HEK293 (cell line): ENCODE measurements at regions not wholly inside any gene's neighbourhood (a gene's known extent, or its start where the extent isn't known, plus 50 kb on each side); places are given as distances from the start of the nearest gene placed in this dataset.
A peak's percentile ranks its signal among the peaks of the same experiment; 100 is the strongest.

Experiments used
- CTCF ChIA-PET: fragments of 350-600 bp; formaldehyde crosslinking; extraction: SDS; loops from one replicate; lab custom pipeline; 2021; ENCODE audit warnings: antibody characterized with exemption; lab: Yijun Ruan, JAX
- POLR2A ChIA-PET: fragments of 300-600 bp; formaldehyde crosslinking; extraction: SDS; loops from one replicate; lab custom pipeline; 2020; ENCODE audit warnings: antibody characterized with exemption, inconsistent platforms; lab: Yijun Ruan, JAX
- H3K27ac ChIP-seq: fragments of 200-500 bp; sonication (Bioruptor generic); 2 replicates; pipeline ENCODE4 v1.5.1; 2014; ENCODE audit warnings: low read depth, low read length, control low read depth, inconsistent platforms; ENCODE audit errors: extremely low read depth
- H3K36me3 ChIP-seq, 2 experiments: fragments of 200-500 bp in 1 of 2; sonication (Bioruptor generic) in 1 of 2; 1 replicate in 1 of 2; 2 replicates in 1 of 2; pipeline ENCODE4 v1.5.1; 2014 to 2017; ENCODE audit warnings: inconsistent platforms in 2 of 2, low read length in 2 of 2; ENCODE audit not compliant: control insufficient read depth in 2 of 2, insufficient read depth in 1 of 2
- H3K4me1 ChIP-seq: fragments of 200-500 bp; sonication (Bioruptor generic); 2 replicates; pipeline ENCODE4 v1.5.1; 2014; ENCODE audit warnings: mild to moderate bottlenecking, low read length, inconsistent platforms; ENCODE audit not compliant: control insufficient read depth, insufficient read depth
- H3K4me3 ChIP-seq: 2 replicates; pipeline ENCODE4 v1.5.1; 2011; ENCODE audit warnings: low read depth, mild to moderate bottlenecking, control low read depth, low read length, moderate library complexity
- H3K9me3 ChIP-seq: fragments of 200-500 bp; sonication (Bioruptor generic); 2 replicates; pipeline ENCODE4 v1.5.1; 2014; ENCODE audit warnings: low read depth, low read length, inconsistent platforms; ENCODE audit not compliant: control insufficient read depth, insufficient read depth
- PRDM10 ChIP-seq: fragments of 450-650 bp; formaldehyde crosslinking; IDR thresholded peaks from 2 replicates; pipeline ENCODE4 v1.5.1; 2016; ENCODE audit warnings: missing biosample characterization, missing genetic modification characterization
- SETDB1 ChIP-seq: IDR thresholded peaks from one replicate; pipeline ENCODE4 v1.6.1; 2017; ENCODE audit warnings: mild to moderate bottlenecking, low read length, moderate library complexity, mixed read lengths; ENCODE audit not compliant: insufficient read length
- TRIM28 ChIP-seq: IDR thresholded peaks from 2 replicates; pipeline ENCODE4 v1.6.1; 2011; ENCODE audit warnings: low read length, control low read depth, borderline replicate concordance
- ZBTB7A ChIP-seq: fragments of 450-650 bp; formaldehyde crosslinking; IDR thresholded peaks from 2 replicates; pipeline ENCODE4 v1.5.1; 2016; ENCODE audit warnings: low read depth, missing biosample characterization, missing genetic modification characterization
- ZNF157 ChIP-seq: fragments of 450-650 bp; formaldehyde crosslinking; IDR thresholded peaks from 2 replicates; pipeline ENCODE4 v1.5.1; 2016; ENCODE audit warnings: missing biosample characterization, missing genetic modification characterization
- ZNF169 ChIP-seq: fragments of 450-650 bp; formaldehyde crosslinking; IDR thresholded peaks from 2 replicates; pipeline ENCODE4 v1.5.1; 2016; ENCODE audit warnings: missing biosample characterization, missing genetic modification characterization
- ZNF174 ChIP-seq: fragments of 450-650 bp; formaldehyde crosslinking; IDR thresholded peaks from 2 replicates; pipeline ENCODE4 v1.5.0; 2017; ENCODE audit warnings: missing biosample characterization, mild to moderate bottlenecking, missing genetic modification characterization
- ZNF18 ChIP-seq: fragments of 450-650 bp; formaldehyde crosslinking; IDR thresholded peaks from 2 replicates; pipeline ENCODE4 v1.5.1; 2016; ENCODE audit warnings: missing biosample characterization, missing genetic modification characterization
- ZNF239 ChIP-seq: fragments of 450-650 bp; formaldehyde crosslinking; IDR thresholded peaks from 2 replicates; pipeline ENCODE4 v1.5.1; 2016; ENCODE audit warnings: missing biosample characterization, missing genetic modification characterization
- ZNF24 ChIP-seq: fragments of 450-650 bp; formaldehyde crosslinking; IDR thresholded peaks from 2 replicates; pipeline ENCODE4 v1.5.1; 2016; ENCODE audit warnings: missing biosample characterization, missing genetic modification characterization
- ZNF324 ChIP-seq: fragments of 450-650 bp; formaldehyde crosslinking; IDR thresholded peaks from 2 replicates; pipeline ENCODE4 v1.5.1; 2016; ENCODE audit warnings: missing biosample characterization, missing genetic modification characterization
- ZNF449 ChIP-seq: fragments of 450-650 bp; formaldehyde crosslinking; IDR thresholded peaks from 2 replicates; pipeline ENCODE4 v1.5.1; 2017; ENCODE audit warnings: missing biosample characterization, mild to moderate bottlenecking, missing genetic modification characterization, moderate library complexity
- ZNF530 ChIP-seq: fragments of 450-650 bp; formaldehyde crosslinking; IDR thresholded peaks from 2 replicates; pipeline ENCODE4 v1.5.1; 2016; ENCODE audit warnings: low read depth, missing biosample characterization, missing genetic modification characterization
- ZNF549 ChIP-seq: fragments of 450-650 bp; IDR thresholded peaks from 2 replicates; pipeline ENCODE4 v1.5.1; 2018; ENCODE audit warnings: missing biosample characterization, missing genetic modification characterization, mild to moderate bottlenecking, inconsistent platforms, moderate library complexity
- ZNF639 ChIP-seq: fragments of 450-650 bp; formaldehyde crosslinking; IDR thresholded peaks from 2 replicates; pipeline ENCODE4 v1.5.1; 2016; ENCODE audit warnings: missing biosample characterization, missing genetic modification characterization
- ZNF792 ChIP-seq: fragments of 450-650 bp; formaldehyde crosslinking; IDR thresholded peaks from 2 replicates; pipeline ENCODE4 v1.5.1; 2016; ENCODE audit warnings: missing biosample characterization, missing genetic modification characterization
- ZSCAN16 ChIP-seq: fragments of 450-650 bp; formaldehyde crosslinking; IDR thresholded peaks from 2 replicates; pipeline ENCODE4 v1.5.1; 2016; ENCODE audit warnings: missing biosample characterization, missing genetic modification characterization
- ZSCAN30 ChIP-seq: fragments of 450-650 bp; IDR thresholded peaks from 2 replicates; pipeline ENCODE4 v1.5.1; 2018; ENCODE audit warnings: missing biosample characterization, mild to moderate bottlenecking, missing genetic modification characterization, moderate library complexity
- TF ChIP-seq, protein P1 (sequence below): fragments of 450-650 bp; formaldehyde crosslinking; IDR thresholded peaks from 2 replicates; pipeline ENCODE4 v1.5.1; 2016; ENCODE audit warnings: missing biosample characterization, missing genetic modification characterization

- no peaks in the 10 kb centered on the region for H3K9me3 ChIP-seq
- TF ChIP-seq ZNF24 (tag by site-specific recombination) (no peak), ZNF157 (tag by site-specific recombination) (no peak), ZNF174 (no peak), ZNF239 (no peak), ZSCAN30 (no peak)
- TF ChIP-seq, protein P1, sequence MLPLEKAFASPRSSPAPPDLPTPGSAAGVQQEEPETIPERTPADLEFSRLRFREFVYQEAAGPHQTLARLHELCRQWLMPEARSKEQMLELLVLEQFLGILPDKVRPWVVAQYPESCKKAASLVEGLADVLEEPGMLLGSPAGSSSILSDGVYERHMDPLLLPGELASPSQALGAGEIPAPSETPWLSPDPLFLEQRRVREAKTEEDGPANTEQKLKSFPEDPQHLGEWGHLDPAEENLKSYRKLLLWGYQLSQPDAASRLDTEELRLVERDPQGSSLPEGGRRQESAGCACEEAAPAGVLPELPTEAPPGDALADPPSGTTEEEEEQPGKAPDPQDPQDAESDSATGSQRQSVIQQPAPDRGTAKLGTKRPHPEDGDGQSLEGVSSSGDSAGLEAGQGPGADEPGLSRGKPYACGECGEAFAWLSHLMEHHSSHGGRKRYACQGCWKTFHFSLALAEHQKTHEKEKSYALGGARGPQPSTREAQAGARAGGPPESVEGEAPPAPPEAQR (tag by site-specific recombination), result no peak
- CTCF ChIA-PET, result no interaction called here
- H3K36me3 ChIP-seq, result no peaks in the 10 kb centered on the region
- H3K27ac ChIP-seq, result no peak overlapping the region
- H3K4me3 ChIP-seq, result no peak overlapping the region
- POLR2A ChIA-PET, result no interaction called here
- peaks cover 22% of the 10 kb centered on the region for H3K4me1 ChIP-seq
These were observed 266.3 kb downstream of the CCDC85A start for GRCh38 chr2:56450047-56450446.

GRCh38 chr2:56450772-56451171 lies 267.0 kb downstream of the CCDC85A start:
- TF ChIP-seq TRIM28 (0 out of 2 replicates have a peak, but pooled peaks have one; percentile 34), ZSCAN16 (no peak), SETDB1 (peak; percentile 56), ZNF169 (tag by site-specific recombination) (peak; percentile 69; the same call in 1 of the 2 replicates)
- Histone ChIP-seq H3K9me3 (no peaks in the 10 kb centered on the region), H3K4me1 (peaks cover 20% of the 10 kb centered on the region), H3K4me3 (no peak overlapping the region), H3K36me3 (no peaks in the 10 kb centered on the region), H3K27ac (no peak overlapping the region)
- ChIA-PET POLR2A (no interaction called here), CTCF (no interaction called here)

DNA sequence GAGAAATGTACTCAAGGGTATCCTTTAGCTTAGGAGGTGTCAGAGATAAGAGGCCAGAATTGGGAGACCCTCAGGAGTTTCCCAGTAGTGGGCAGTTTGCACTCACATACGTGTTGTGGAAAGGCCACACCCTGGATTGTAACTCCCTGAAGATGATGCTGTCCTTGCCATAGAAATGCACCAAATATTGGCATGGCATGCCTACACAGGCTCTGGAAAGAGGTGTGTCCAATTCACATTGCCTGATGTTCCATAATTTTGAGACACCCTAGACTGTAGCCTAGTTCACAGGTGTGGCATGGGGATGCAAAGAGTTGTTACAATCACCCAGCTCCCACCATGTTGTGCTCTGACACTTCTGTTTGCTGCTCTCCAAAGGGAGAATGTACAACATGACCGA lies 271.9 kb downstream of the CCDC85A start:
- no peaks in the 10 kb centered on the region; the same call in none of the 2 replicates for H3K4me1 ChIP-seq
- POLR2A ChIA-PET, result no interaction called here
- TF ChIP-seq ZNF324 (tag by site-specific recombination), result no peak
- no peak for TF ChIP-seq ZNF449 (tag by site-specific recombination)
- TF ChIP-seq ZNF18 (tag by site-specific recombination), result no peak
- TF ChIP-seq ZNF792 (tag by site-specific recombination), result no peak
- TF ChIP-seq ZNF530 (tag by site-specific recombination), result no peak
- TF ChIP-seq ZNF549, result no peak
- no peak for TF ChIP-seq ZBTB7A (tag by site-specific recombination)
- TF ChIP-seq ZNF639, result no peak
- TF ChIP-seq PRDM10, result no peak
- TF ChIP-seq, all 188 proteins: peak for 0
- Histone ChIP-seq H3K4me3 (no peak overlapping the region), H3K9me3 (no peaks in the 10 kb centered on the region), H3K36me3 (no peaks in the 10 kb centered on the region), H3K27ac (no peak overlapping the region)
- CTCF ChIA-PET, result no interaction called here
